Activated T-cell treated with anti-CD3 and anti-CD28 coated beads for 4 hours (primary cell): ENCODE measurements at regions not wholly inside any gene's neighbourhood (a gene's known extent, or its start where the extent isn't known, plus 50 kb on each side); places are given as distances from the start of the nearest gene placed in this dataset.

Experiments
- DNase-seq: peaks from one replicate; pipeline ENCODE4 v3.0.0-alpha.2; 2020

DNA sequence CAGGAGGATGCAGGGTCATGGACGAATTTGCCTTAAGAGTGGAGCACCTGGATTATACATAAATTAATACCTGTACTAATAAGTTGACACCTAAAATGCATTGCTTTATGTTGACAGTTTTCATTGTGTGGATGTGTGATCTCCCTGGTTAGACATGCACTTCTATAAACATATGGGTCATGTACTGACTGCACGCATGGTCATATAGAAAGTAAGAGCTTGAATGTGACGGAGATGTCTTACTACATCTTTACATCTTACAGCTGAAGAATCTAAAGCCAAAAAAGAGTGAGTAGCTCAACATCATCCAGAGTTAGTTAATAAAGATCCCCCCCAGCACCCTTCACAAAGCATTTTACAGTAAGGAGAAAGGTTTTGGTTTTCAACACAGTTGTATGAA lies 408.4 kb upstream of the JARID2 start:
- no peak for DNase-seq

DNA sequence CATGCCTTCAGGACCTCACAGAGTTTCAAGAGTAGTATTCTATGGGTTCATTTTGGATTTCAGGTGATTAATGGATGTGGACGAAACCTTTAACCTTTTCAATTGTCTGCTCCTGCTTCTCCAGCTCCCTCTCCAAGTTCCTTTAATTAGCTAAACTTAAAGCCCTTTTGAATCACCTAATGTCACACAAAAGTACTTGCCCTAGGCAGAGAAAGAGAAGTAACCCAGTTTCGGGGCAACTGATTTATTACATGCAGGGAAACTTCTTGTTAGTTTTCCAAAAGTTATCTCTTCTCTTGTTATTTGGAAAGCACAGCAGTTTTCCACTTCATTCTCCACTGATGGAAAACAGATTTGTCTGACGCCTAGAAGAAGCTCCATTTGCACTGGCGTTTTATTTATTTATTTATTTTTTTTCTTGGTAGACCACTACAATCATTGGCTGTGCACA lies 407.7 kb upstream of the JARID2 start:
- DNase-seq: no peak

DNA sequence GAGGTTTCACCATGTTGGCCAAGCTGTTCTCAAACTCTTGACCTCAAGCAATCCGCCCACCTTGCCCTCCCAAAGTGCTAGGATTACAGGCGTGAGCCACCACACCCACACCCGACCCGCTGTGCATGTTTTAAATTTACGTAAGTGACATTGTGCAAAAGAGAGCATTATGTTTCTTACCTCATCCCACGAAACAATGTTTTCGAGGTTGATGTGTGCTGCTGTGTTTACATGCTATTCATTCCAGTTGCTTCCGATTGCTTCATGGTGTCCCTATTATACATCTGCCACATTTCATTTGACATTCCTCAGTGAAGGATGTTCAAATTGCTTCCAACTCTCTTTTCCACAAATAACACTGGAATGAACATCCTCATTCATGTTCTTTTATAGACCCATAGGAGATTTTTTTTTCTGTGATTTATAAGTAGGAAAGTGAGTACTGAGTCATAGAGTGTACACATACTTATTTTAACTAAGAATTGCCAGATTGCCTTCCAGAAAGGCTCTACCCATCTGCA lies 403.9 kb upstream of the JARID2 start:
- no peak for DNase-seq

DNA sequence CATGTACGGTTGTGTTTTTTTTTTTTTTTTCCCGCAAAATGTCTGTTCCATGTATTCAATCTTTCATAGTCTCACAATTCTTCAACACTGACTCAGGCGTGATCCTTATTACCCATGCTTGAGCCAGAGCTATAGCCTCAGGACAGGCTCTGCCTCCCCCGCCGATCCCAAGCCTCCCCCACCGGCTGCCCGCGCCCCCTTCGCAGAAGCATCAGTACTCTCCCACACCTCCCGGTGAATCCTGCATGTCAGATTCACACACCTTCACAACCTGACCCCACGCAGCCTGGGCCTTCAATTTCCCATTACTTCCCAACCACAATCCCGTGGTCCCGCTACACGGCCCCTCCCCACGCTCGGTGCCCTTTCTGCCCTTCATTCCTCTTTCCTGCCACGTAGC lies 401.5 kb upstream of the JARID2 start:
- DNase-seq: no peak

- no peak for DNase-seq
These were observed 397.9 kb upstream of the JARID2 start for GRCh38 chr6:14848019-14848418.

- no peak for DNase-seq
These were observed 396.7 kb upstream of the JARID2 start for GRCh38 chr6:14849185-14849584.

DNA sequence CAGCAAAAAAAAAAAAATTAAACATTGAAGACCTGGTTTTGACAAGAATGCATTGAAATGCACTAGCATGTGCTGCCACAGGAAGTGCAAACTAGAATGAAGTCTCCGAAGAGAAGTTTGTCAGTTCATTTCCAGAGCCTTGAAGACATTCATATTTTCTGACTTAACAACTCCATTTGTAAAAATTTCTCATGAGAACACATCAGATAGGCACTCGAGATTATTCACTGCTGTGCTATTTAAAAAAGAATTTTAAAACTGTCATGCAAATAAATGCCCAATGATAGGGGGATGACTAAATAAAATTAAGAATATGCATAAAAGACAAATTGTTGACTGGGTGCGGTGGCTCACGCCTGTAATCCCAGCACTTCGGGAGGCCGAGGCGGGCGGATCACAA lies 394.6 kb upstream of the JARID2 start:
- no peak for DNase-seq

GRCh38 chr6:14852375-14852774 lies 393.5 kb upstream of the JARID2 start:
- no peak for DNase-seq

DNA sequence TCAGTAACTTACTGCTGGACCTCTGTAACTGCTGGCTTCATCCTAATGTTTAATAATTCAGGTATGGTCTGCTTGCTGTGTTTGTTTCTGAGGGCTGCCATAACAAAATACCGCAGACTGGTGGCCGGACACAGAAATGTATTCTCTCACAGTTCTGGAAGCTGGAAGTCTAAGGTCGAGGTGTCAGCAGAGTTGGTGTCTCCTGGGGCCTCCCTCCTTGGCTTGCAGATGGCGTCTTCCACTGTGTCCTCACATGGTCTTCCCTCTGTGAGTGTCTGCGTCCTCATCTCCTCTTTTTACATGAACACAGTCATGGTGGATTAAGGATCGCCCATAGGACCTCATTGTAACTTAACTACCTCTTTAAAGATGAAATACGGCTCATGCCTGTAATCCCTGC lies 389.7 kb upstream of the JARID2 start:
- no peak for DNase-seq

GRCh38 chr6:14857001-14857400 lies 388.9 kb upstream of the JARID2 start:
- DNase-seq: no peak

GRCh38 chr6:14857501-14857900 lies 388.4 kb upstream of the JARID2 start:
- peak; percentile 82 for DNase-seq

GRCh38 chr6:14858808-14859207 lies 387.1 kb upstream of the JARID2 start:
- no peak for DNase-seq

DNA sequence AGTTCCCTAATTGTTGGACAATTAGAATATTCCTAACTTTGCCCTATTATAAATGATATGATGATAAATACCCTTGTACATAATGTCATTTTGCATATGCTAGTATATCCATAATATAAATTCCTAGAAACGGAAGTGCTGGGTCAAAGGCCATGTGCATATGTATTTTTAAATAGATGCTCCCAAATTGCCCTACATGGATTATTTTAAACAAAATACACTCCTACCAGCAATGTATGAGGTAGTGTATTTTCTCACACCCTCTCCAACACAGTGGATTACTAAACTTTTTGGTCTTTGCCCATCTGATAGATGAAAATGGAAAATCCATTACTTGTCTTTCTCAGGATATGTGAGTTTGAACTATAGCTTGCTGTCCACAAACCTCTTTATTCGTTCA lies 385.1 kb upstream of the JARID2 start:
- no peak for DNase-seq

GRCh38 chr6:14861491-14861943 lies 384.4 kb upstream of the JARID2 start:
- DNase-seq: no peak

DNA sequence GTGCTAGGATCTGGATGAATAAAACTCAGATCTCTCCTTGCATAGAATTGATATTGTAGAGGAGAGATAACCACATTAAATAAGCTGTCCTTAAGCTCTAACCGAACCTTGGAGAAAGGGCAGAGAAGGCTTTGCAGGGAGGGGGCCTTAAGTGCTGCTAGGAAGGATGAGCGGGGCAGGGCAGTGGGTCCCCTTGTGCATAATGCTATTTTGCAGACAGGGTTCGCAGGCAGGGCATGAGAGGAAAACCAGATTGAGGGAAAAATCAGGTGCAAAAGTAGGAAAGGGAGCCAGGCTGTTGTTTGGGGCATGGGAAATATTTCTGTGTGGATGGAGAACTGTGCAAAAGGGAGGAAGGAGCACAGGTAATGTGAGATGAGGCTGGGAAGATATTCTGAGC lies 383.0 kb upstream of the JARID2 start:
- DNase-seq: no peak

DNA sequence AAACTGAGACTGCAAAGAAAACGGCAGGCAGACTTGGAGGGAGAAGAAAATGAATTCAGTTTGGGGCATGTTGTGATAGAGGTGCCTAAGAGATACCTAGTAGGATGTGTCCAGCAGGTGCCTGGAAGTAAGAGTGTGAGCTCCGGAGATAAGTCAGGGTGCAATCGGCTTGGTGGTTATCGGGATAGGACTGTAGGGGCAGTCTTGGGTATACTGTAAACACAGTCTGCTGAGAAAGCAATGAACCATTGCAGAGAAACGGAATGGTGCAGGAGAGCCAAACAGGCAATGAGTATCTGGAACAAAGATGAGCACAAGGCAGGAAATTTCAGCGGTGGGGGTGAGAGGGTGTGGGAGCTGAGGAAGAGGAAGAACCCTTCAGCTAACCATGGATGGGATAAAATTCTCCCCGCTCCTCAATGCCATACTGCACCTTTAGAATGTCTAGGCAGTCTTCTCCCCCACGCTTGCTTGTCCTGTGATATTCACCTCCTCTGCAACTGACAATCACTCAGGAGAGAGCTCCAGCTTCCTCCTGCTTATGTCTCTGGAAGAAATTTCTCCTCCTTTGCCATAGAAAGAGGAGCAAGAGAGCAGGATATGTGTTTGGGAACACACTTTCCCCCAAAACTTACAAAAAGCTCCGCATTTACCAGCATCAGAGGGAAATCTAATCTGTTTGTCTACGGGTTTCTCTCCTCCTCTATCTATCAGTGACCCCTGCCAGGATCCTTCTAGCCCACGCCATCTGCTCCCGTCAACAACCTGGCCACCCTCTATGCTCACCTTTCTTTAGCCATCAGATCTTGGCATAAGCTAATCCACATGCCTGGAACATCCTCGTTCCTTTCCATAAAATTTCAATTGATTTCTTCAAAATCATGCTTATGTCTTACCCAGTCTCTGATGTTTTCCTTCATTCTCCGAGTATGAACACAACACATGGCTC lies 381.7 kb upstream of the JARID2 start:
- no peak for DNase-seq

DNA sequence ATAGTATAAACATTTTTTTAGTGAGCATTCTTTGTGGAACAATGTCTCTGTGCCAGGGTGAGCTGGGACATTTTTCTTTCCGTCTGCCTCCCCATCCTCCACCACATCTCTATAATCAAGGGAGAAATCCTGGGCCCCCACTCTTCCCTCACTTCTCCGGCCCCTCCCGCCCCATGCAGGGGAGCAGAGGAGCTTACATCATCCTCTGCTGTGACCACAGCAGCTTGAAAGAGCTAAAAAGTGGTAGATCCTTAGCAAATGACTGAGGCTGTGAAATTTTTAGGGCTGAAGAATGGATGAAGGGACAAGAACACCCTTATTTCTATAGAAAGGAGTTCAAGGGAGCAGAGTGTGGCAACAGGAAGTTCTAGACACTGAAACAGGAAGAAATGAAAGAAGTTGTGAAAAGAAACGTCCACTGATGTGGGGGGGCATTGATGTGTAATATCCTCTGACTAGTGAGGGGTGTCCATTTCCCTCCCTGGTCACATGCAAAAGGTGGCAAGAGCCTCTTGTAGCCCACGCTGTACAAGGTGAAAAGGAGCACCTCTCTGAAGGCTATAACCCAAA lies 380.3 kb upstream of the JARID2 start:
- no peak for DNase-seq

GRCh38 chr6:14867802-14868201 lies 378.1 kb upstream of the JARID2 start:
- no peak for DNase-seq

- no peak for DNase-seq
These were observed 374.6 kb upstream of the JARID2 start for GRCh38 chr6:14871221-14871620.

GRCh38 chr6:14873101-14873500 lies 372.8 kb upstream of the JARID2 start:
- DNase-seq: no peak

DNA sequence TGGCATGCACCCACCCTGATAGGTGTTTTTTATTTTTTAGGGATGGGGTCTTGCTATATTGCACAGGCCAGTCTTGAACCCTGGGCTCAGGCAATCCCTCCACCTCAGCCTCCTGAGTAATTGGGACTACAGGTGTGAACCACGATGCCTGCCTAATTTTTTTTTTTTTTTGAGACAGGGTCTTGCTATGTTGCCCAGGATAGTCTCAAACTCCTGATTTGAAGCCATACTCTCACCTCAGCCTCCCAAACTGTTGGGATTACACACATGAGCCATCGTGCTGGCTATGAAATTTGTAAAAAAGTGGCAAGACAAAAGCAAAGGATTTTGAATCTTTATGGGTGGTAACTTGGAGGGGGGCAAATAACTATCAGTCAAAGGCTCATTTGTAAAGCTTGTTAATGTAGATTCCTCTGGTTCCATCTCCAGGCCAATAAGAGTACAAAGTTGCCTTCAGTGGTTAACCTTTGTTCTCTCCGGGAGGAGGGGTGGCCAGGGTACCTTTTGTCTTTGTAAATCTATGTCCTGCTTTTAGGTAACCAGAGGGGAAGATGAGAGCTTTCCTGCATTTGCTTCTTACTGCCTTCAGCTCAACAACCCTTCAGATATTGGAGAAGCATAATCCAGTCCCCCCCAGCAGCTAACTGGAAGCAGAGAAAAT lies 372.0 kb upstream of the JARID2 start:
- no peak for DNase-seq

DNA sequence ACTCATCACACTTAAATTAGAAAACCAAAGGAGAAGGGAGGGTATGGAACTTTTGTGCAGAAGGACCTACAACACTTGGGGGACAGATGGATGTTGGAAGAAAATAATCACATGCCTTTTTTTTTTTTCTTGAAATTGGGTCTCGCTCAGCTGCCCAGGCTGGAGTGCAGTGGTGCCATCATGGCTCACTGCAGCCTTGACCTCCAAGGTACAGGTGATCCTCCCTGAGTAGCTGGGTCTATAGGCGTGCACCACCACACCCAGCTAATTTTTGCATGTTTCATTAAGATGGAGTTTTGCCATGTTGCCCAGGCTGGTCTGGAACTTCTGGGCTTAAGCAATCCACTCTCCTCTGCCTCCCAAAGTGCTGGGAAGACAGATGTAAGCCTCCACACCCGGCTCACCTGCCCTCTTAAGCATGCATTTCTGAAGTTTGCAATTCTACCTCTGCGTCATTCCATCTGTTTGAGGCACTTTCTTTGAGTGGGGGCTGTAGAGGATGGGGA lies 370.8 kb upstream of the JARID2 start:
- DNase-seq: no peak

DNA sequence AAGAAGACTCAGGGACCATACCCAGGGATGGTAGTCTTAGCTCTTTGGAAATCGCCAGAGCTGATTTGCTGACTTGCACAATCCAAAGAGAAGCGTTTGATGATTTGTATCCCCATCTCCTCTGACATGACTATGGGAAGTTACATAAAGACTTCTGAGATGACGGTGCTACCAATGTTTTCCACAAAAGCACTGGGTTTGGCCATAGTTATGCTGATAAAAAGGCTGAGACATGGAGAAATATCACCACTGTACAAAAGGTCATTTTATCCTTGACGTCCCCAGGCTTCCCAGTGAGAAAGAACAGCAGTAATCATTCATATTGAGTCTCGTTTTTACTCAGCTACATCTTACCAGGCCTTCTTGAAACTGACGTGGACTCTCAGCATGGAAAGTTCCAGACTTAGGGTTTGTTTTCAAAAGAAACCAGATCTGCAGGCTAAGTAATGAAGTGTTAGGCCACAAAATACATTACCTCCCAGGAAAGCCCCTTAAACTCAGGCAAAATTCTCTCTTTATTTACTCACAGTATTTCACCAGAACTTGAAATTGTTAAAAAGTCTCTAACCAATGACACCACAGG lies 370.3 kb upstream of the JARID2 start:
- no peak for DNase-seq
